B cell (primary cell): ENCODE measurements at regions not wholly inside any gene's neighbourhood (a gene's known extent, or its start where the extent isn't known, plus 50 kb on each side); places are given as distances from the start of the nearest gene placed in this dataset.

Experiments
- ATAC-seq: fragments of 200-7000 bp; cut with Tn5 transposase; one replicate; pipeline ENCODE4 v1.10.0; 2021; ENCODE audit warnings: low read depth, mild to moderate bottlenecking, moderate number of reproducible peaks, moderate library complexity
- CTCF ChIA-PET: fragments of 350-600 bp; sonication (Branson Sonifier 250); formaldehyde crosslinking; loops from one replicate; lab custom pipeline; 2021; ENCODE audit warnings: antibody characterized with exemption, inconsistent platforms; lab: Charles Lee
- POLR2A ChIA-PET: fragments of 350-600 bp; sonication (Branson Sonifier 250); formaldehyde crosslinking; loops from one replicate; lab custom pipeline; 2021; ENCODE audit warnings: antibody characterized with exemption; lab: Charles Lee
- DNase-seq: peaks from one replicate; pipeline ENCODE4 v3.0.0; 2013
- H2AFZ ChIP-seq: 2 replicates; pipeline ENCODE4 v1.6.1; 2012; ENCODE audit warnings: mild to moderate bottlenecking, low read depth, low read length; ENCODE audit not compliant: insufficient read depth, poor library complexity, severe bottlenecking
- H3K27ac ChIP-seq, 2 donors: 1 replicate in 1 of 2; 2 replicates in 1 of 2; pipeline ENCODE4 v1.5.1; 2012 to 2013; ENCODE audit warnings: low read length in 2 of 2, mild to moderate bottlenecking in 2 of 2, moderate library complexity in 1 of 2
- H3K27me3 ChIP-seq, 4 experiments: fragments of 200-600 bp in 1 of 4; sonication (generic) in 1 of 4; replicated peaks in 1 of 4; 1 replicate in 2 of 4; 2 replicates in 2 of 4; pipeline versions ENCODE4 v1.6.1 to v1.7.0; 2013 to 2016; ENCODE audit warnings: low read length in 3 of 4, mild to moderate bottlenecking in 2 of 4, mixed read lengths in 1 of 4, moderate library complexity in 1 of 4; ENCODE audit not compliant: insufficient read depth in 4 of 4, control insufficient read depth in 3 of 4; ENCODE audit errors: control extremely low read depth in 1 of 4
- H3K36me3 ChIP-seq, 2 experiments: replicated peaks in 1 of 2; 1 replicate in 1 of 2; 2 replicates in 1 of 2; pipeline versions ENCODE4 v1.6.1 to v1.7.1; 2013; ENCODE audit warnings: low read length in 1 of 2; ENCODE audit not compliant: insufficient read depth in 2 of 2, control insufficient read depth in 1 of 2; ENCODE audit errors: control extremely low read depth in 1 of 2, extremely low read depth in 1 of 2
- H3K4me1 ChIP-seq, 2 donors: fragments of 200-600 bp in 1 of 2; sonication (generic) in 1 of 2; 1 replicate in 1 of 2; 2 replicates in 1 of 2; pipeline versions ENCODE4 v1.5.1 to v1.6.1; 2013 to 2017; ENCODE audit warnings: low read length in 2 of 2; ENCODE audit not compliant: control insufficient read depth in 2 of 2, insufficient read depth in 2 of 2
- H3K4me2 ChIP-seq: replicated peaks from 2 replicates; pipeline ENCODE3; 2012; ENCODE audit warnings: mild to moderate bottlenecking, low read depth, low read length; ENCODE audit not compliant: poor library complexity, severe bottlenecking
- H3K4me3 ChIP-seq, 5 experiments: fragments of 200-600 bp in 1 of 5; sonication (generic) in 1 of 5; 1 replicate in 3 of 5; 2 replicates in 2 of 5; pipeline versions ENCODE4 v1.5.1 to v1.7.0; 2011 to 2016; ENCODE audit warnings: low read length in 4 of 5, mild to moderate bottlenecking in 4 of 5, low read depth in 2 of 5, control low read depth in 1 of 5, moderate library complexity in 1 of 5; ENCODE audit not compliant: insufficient read depth in 1 of 5; ENCODE audit errors: control extremely low read depth in 1 of 5, extremely low read depth in 1 of 5
- H3K79me2 ChIP-seq: fragments of 200-600 bp; sonication (generic); one replicate; pipeline ENCODE4 v1.6.0; 2016; ENCODE audit warnings: low read length; ENCODE audit not compliant: control insufficient read depth, insufficient read depth
- H3K9ac ChIP-seq: fragments of 200-600 bp; sonication (generic); 2 replicates; pipeline ENCODE4 v1.6.1; 2017; ENCODE audit warnings: mild to moderate bottlenecking, low read length, moderate library complexity
- H3K9me3 ChIP-seq, 3 donors: one replicate each; pipeline versions ENCODE4 v1.6.1 to v1.7.1; 2013; ENCODE audit warnings: low read length in 2 of 3; ENCODE audit not compliant: control insufficient read depth in 2 of 3, insufficient read depth in 1 of 3; ENCODE audit errors: control extremely low read depth in 1 of 3
- H4K20me1 ChIP-seq: 2 replicates; pipeline ENCODE4 v1.6.0; 2012; ENCODE audit warnings: mild to moderate bottlenecking, low read length; ENCODE audit not compliant: insufficient read depth, control insufficient read depth, poor library complexity, severe bottlenecking
- H3K27ac Mint-ChIP-seq: one replicate; pipeline ENCODE4 v1.8.0; 2021; ENCODE audit warnings: mixed read lengths
- H3K27me3 Mint-ChIP-seq: one replicate; pipeline ENCODE4 v1.8.0; 2021; ENCODE audit warnings: mixed read lengths
- H3K4me1 Mint-ChIP-seq: one replicate; pipeline ENCODE4 v1.8.0; 2021; ENCODE audit warnings: mixed read lengths
- H3K4me3 Mint-ChIP-seq: one replicate; pipeline ENCODE4 v1.8.0; 2021; ENCODE audit warnings: mixed read lengths
- H3K9me3 Mint-ChIP-seq: one replicate; pipeline ENCODE4 v1.8.0; 2022; ENCODE audit warnings: mixed read lengths; ENCODE audit not compliant: insufficient read depth
- EZH2 ChIP-seq: IDR thresholded peaks from 2 replicates; pipeline ENCODE4 v1.6.1; 2012; ENCODE audit warnings: borderline replicate concordance, low read depth, mild to moderate bottlenecking, moderate library complexity, low read length; ENCODE audit not compliant: insufficient read depth, poor library complexity, severe bottlenecking
- WGBS: methylation state at CpG from one replicate; pipeline ENCODE4 v1.1.5; 2013; ENCODE audit warnings: missing lambda C conversion rate; ENCODE audit not compliant: insufficient coverage; 5-methylcytosine and 5-hydroxymethylcytosine counted together
- intact Hi-C: fragments of 100-400 bp; cut with micrococcal nuclease; formaldehyde crosslinking; loops from one replicate; pipeline ENCODE4 v1.10.0; 2022
- TF ChIP-seq, protein P1 (sequence below): fragments of 200-600 bp; IDR thresholded peaks from one replicate; pipeline ENCODE4 v1.8.0; 2022; ENCODE audit warnings: antibody characterized with exemption, mild to moderate bottlenecking

DNA sequence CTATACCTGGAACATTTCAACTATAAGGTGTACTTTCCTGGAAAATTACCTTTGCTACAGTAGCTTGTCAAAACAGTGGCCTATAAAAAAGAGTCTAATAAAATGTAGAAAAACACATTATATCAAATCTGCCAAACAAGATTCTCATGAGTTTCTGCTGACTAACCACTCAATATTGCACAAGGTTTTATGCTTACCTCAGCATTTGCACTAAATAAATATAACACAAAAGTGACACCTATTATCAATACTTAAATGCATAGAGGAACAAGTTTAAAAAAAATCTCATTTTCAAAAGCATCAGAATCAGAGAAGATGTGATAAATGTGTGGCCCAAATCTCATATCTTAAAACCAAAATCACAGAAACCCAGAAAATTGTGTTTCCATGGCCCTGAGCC lies 281.4 kb downstream of the RSL24D1 start:
- H3K9me3 ChIP-seq = peaks cover 0 to 1% (median 0%) of the 10 kb centered on the region in 3 donors
- POLR2A ChIA-PET = no interaction called here
- H3K36me3 ChIP-seq = no peaks in the 10 kb centered on the region
- ATAC-seq (no peak), DNase-seq (no peak)
- H3K4me2 ChIP-seq = no peak overlapping the region
- TF ChIP-seq, protein P1, sequence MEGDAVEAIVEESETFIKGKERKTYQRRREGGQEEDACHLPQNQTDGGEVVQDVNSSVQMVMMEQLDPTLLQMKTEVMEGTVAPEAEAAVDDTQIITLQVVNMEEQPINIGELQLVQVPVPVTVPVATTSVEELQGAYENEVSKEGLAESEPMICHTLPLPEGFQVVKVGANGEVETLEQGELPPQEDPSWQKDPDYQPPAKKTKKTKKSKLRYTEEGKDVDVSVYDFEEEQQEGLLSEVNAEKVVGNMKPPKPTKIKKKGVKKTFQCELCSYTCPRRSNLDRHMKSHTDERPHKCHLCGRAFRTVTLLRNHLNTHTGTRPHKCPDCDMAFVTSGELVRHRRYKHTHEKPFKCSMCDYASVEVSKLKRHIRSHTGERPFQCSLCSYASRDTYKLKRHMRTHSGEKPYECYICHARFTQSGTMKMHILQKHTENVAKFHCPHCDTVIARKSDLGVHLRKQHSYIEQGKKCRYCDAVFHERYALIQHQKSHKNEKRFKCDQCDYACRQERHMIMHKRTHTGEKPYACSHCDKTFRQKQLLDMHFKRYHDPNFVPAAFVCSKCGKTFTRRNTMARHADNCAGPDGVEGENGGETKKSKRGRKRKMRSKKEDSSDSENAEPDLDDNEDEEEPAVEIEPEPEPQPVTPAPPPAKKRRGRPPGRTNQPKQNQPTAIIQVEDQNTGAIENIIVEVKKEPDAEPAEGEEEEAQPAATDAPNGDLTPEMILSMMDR = no peak
- TF ChIP-seq EZH2 = no peak
- no peaks in the 10 kb centered on the region for H4K20me1 ChIP-seq
- no peaks in the 10 kb centered on the region for H3K4me1 ChIP-seq
- no peaks in the 10 kb centered on the region for H3K9me3 Mint-ChIP-seq
- no peak overlapping the region for H3K9ac ChIP-seq
- CTCF ChIA-PET = no interaction called here
- no peak overlapping the region for H3K27ac Mint-ChIP-seq
- H3K27me3 Mint-ChIP-seq = no peaks in the 10 kb centered on the region
- no peak overlapping the region for H3K27ac ChIP-seq
- H3K79me2 ChIP-seq = no peaks in the 10 kb centered on the region
- no peak overlapping the region for H3K4me3 ChIP-seq
- H3K27me3 ChIP-seq = no peaks in the 10 kb centered on the region
- H2AFZ ChIP-seq = no peak overlapping the region
- no peak overlapping the region for H3K4me3 Mint-ChIP-seq
- no peaks in the 10 kb centered on the region for H3K4me1 Mint-ChIP-seq
- intact Hi-C loops = no loop called here

DNA sequence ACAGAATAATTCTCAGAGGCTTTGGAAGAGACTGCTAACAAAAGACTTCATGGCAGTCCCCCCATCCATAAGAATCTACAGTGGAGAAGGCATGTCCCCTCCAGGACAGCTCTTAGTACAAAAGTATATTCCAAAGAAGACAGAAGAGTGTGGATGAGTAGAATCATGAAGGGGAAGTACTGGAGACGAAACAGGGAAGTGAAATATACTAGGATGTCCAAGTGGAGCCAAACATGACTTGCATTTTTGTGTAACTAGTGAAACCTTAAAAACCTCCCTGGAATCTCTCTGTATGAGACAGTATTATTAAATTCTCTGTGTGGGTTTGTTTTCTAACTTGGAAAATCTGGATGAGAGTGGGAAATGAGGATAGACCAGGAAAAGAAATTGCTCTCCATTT lies 312.4 kb downstream of the RSL24D1 start:
- H3K4me1 ChIP-seq = no peaks in the 10 kb centered on the region
- no peak overlapping the region for H2AFZ ChIP-seq
- Mint-ChIP-seq H3K27me3 (no peaks in the 10 kb centered on the region), H3K4me3 (no peak overlapping the region), H3K9me3 (peaks cover 7% of the 10 kb centered on the region), H3K4me1 (no peaks in the 10 kb centered on the region), H3K27ac (no peak overlapping the region)
- no peak overlapping the region for H3K9ac ChIP-seq
- intact Hi-C loops = no loop called here
- POLR2A ChIA-PET = no interaction called here
- no peaks in the 10 kb centered on the region for H4K20me1 ChIP-seq
- CTCF ChIA-PET = no interaction called here
- no peak overlapping the region for H3K27ac ChIP-seq
- no peaks in the 10 kb centered on the region for H3K36me3 ChIP-seq
- H3K4me3 ChIP-seq = no peak overlapping the region
- H3K4me2 ChIP-seq = no peak overlapping the region
- DNase-seq = no peak
- H3K79me2 ChIP-seq = no peaks in the 10 kb centered on the region
- no CpG with 5 or more reads among the region's 1 CpG for WGBS
- H3K9me3 ChIP-seq = peaks cover 1 to 6% (median 5%) of the 10 kb centered on the region in 3 donors
- ATAC-seq = no peak
- no peaks in the 10 kb centered on the region for H3K27me3 ChIP-seq
- TF ChIP-seq, protein P1 = no peak
- no peak for TF ChIP-seq EZH2
